HCEC 1CT (cell line): ENCODE measurements at regions not wholly inside any gene's neighbourhood (a gene's known extent, or its start where the extent isn't known, plus 50 kb on each side); places are given as distances from the start of the nearest gene placed in this dataset.

Experiments used
- DNase-seq: peaks from one replicate; pipeline ENCODE4 v3.0.0-alpha.2; 2017

DNA sequence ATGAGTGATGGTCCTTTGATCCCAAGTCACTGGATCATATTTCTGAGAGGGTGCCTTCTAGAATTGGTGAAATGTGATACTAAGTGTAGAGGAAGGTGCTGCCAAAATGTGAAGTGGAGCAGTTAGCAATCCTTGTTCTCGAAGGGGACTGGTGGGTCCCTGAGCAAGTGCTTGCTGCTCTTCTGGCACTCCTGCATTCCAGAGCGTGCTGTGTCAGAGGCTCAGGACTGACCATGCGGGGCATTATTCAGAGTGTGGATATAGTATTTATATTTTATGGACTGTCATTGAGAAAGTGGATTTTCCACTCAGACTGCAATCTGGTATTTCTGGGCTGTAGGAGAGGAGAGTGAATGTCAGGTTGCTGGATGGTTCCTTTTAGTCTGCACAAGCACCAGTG, 152.6 kb upstream of the KL start:
- DNase-seq: no peak

DNA sequence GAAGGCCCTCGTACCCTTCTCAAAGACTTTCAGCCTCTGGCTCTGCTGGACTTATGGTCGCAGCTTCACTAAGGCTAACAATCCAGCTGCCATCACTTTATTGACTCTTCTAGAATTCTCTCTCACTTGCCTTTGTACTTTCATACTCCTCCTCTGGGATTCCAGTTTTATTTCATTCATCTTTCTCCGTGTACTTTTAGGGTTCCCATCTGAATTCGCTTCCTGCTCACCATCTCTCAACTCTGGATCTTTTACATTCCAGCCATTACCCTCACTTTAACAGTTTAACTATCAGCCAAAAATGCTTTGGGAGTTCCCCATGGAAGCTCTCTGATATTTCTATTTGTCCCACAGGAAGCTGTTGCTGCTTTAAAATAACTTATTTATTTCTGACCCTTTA, 149.3 kb upstream of the KL start:
- DNase-seq: no peak

DNA sequence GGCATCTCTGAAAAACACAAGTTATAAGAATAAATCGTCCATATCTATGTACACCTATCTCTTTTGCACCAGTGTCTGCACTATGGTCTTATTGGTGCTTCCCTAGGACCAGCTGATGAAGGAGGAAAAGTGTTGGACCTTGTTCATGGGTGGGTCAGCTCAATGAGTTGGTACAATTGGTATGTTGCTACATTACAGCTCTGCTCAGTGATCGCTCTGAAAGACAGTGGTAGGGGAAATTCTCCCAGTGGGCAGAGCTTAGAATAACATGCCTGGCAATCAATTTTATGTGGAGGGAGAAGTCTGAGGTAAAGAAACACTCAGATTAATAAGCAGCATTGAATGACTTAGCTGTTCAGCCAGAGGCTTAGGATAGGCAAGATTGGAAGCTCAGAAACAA, 138.7 kb upstream of the KL start:
- no peak for DNase-seq

DNA sequence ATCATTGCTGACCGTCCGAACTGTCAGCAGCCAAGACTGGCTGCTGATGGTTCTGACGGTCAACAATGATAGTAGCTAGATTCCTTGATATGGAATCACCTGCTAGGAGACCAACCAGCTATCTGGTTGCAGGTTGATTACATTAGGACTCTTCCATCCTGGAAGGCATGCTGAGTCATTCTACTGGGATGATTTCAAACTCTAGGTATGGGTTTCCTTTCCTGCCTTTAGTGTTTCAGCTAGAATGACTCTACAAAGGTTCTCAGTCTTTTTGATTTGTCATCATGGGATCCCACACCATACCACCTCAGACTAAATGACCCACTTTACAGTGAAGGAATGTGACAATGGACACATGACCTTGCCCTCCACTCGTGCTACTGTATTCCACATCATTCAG, 138.1 kb upstream of the KL start:
- DNase-seq: peak; percentile 15

DNA sequence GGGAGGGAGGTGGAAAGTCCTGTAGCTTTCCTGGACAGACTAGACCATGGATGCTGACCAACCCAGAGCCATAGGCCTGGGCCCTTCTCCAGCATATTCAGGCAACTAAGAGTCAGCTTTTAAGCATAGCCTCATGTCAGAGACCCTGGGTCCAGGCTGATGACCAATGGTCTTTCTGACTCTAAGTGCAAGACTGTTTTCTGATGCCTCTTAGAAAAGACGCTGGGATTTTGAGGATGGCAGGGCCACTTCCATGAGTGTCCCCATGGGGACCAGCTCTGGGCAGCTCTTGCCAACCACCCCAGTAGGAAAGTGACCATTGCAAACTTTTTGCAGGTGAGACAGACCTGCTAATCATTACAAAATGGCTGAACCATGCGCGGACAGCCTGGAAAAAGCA, 135.6 kb upstream of the KL start:
- no peak for DNase-seq

DNA sequence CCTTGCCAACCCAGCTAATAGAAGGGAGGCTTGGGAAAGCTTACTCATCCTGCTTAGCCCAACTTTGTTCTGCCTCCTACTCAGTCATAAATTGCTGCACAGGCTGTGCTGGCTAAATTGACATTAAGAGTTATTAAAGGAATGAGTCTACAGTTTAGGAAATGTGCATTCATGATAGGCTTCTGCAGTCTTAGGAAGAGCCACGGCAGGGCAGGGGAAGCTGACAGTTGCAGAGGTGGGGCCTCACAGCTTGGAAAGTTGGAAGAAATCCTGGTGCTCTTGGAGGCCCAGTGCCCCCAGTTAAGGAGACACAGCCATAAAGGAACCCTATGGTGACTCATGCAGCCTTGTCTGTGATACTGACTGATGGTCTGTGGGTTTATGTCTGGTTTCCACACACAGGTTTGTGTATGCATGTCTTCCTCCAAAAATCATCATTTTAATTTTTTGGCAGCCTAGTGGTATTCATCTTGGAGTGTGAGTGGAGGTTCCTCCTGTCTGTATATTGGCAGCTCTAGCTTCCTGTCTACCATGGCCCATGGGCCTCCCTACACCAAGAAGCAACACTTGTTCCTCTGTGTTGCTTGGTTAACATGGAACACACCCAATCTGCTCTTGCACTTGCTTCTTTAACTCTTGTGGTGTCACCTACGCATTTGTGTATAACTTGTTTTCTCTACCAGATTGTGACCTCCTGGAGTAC, 135.0 kb upstream of the KL start:
- peak; percentile 24 for DNase-seq

DNA sequence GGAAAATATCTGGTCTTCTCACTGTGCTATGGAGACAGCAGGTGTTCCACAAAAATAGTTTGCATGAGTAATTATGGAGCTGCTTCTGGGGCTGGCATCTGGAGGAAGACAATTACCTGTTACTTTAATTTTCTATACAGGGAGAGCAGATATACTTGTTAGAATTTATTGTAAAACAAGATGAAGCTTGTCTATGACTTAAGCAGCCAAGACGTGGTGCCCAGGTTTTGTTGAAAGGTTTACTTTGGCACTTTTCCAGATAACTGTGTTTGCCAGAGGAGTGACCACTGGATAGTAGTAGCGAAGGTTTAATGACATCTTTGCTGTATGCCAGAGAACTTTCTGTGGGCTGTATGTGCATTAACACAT, 134.5 kb upstream of the KL start:
- no peak for DNase-seq

DNA sequence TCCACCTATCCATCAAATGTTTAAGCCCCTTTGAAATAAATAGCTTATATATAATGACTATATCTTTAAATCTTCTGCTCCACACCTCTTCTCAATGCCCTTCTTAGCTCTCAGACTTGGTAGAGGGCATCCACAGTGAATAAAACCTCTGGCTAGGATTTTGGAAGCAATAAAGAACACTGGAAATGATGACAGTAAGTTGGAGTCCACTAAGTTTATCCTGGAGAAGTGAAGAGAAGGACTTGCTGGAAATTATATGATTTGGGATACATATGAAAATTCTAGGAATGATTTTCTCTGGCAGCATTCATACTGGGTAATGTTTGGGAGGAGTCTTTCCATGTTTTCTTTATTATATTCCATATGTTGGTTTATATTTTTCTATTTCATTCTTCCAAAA, 133.5 kb upstream of the KL start:
- DNase-seq: no peak

DNA sequence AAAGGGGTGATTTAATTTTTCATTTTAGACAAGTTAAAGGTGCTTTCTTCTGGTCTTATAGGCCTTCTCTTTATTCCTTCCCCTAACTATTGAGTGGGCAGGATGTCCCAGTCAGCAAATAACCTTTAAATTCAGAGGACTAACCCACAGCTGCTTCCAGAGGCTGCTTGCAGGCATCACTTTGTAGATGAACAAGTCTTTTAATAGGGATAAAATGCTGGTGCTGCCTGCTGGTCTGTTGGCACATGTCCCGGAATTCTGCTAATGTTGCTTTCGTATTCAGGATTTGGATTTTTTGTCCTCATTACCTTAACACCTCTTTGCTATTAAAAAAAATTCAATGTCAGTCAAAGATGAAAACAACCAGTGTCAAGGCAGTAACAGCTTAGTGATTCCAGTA, 132.7 kb upstream of the KL start:
- no peak for DNase-seq

DNA sequence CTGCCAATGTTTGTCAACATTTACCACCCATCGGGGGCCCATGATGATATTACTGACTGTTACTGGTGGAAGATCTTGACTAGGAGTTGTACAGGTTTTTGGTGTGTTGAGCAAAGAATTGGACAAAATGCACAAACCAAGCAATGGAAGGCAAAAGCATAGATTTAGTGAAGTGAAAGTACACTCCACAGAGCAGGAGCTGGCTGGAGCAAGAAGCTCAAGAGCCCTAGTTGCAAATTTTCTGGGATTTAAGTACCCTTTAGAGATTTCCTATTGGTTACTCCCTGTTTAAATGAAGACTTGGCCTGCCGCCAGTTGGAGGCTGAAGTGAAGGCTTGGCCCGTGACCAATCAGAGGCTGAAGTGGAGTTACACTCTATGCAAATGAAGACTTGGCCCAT, 128.6 kb upstream of the KL start:
- no peak for DNase-seq

DNA sequence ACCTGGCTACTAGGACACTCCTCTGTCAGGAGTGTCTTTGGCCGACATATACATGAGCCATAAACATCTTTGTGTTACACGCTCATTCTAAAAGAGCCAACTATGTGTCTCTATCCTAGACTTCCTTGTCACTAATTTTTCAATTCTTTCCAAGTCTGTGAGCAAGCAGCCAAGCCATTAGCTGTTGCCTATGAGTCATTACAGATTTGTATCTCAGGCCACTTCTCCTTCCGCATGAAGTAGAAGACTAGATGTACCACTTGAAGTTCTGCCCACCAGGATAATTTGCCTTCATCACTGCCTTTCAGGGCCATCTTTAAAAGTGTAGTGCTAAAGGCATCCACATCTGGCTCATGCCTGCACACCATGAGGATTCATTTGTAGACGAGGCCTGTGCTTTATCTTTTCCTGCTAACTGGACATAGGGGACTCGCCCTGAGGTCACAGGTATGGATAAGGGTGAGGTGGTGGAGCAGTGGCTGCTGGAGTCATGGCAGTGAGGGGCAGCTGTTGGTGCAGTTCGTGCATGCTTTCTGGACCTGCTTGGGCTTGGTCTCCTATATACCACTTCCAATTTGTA, 126.1 kb upstream of the KL start:
- no peak for DNase-seq

DNA sequence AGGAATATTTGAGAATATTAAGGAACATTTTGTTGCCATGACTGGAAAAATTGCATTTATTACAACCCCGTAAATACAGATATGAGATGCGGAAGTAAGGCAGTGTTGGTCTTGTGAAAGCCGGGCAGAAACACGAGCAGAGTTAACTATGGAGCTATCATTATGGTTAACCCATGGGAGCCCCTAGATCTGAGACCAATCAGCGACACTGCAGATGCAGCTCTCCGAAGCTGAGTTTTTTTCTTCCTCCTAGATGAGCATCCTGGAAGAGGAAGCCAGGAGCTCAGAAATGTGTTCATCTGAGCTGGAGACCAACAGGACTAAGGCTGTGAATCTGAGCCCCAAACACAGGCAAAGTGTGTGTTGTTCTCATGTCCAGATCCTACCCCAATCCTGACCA, 123.0 kb upstream of the KL start:
- DNase-seq: no peak

DNA sequence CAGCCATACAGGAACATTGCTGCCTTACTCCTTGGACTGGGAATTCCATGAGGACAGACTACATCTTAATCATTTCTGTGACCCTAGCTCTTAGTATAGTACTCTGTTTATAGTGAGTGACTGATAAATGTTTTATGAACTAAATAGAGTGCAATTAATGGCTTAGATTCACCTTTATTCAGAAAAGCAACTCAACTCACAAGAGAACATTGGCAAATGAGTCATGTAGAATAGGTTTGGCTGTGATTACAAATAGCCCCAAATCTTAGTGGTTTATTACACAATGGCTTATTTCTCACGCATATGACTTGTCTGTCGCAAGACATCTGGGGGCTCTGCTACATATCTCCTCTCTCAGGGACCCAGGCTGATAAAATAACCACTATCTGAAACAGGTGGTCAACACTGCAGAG, 121.6 kb upstream of the KL start:
- peak; percentile 76 for DNase-seq

DNA sequence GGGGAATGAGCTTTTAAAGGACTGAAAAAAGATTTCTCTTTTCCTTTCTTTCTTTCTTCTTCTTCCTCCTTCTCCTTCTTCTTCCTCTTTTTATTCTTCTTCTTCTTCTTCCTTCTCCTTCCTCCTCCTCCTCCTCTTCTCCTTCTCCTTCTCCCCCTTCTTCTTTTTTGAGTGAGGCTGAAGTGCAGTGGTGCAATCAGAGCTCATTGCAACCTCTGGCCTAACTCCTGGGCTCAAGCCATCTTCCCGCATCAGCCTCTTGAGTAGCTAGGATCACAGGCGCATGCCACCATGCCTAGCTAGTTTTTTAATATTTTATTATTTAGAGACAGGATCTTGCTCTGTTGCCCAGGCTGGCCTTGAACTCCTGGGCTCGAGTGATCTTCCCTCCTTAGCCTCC, 120.9 kb upstream of the KL start:
- no peak for DNase-seq

DNA sequence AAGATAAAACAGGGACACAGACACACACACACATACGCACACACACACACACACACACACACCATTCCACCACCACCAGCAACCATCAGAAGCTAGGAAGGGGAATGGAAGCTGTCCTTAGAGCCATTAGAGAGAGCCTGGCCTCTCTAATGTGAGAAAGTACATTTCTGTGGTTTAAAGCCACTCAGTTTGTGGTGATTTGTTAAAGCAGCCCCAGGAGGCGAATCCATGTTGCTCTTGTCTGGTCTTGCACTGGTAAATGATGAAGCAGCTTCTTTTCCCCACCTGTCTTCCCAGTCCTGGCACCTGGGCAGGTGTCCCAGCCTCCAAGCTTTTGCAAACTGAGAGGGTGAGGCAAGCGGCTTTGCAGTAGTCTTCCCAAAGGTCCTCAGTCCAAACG, 118.9 kb upstream of the KL start:
- DNase-seq: no peak

DNA sequence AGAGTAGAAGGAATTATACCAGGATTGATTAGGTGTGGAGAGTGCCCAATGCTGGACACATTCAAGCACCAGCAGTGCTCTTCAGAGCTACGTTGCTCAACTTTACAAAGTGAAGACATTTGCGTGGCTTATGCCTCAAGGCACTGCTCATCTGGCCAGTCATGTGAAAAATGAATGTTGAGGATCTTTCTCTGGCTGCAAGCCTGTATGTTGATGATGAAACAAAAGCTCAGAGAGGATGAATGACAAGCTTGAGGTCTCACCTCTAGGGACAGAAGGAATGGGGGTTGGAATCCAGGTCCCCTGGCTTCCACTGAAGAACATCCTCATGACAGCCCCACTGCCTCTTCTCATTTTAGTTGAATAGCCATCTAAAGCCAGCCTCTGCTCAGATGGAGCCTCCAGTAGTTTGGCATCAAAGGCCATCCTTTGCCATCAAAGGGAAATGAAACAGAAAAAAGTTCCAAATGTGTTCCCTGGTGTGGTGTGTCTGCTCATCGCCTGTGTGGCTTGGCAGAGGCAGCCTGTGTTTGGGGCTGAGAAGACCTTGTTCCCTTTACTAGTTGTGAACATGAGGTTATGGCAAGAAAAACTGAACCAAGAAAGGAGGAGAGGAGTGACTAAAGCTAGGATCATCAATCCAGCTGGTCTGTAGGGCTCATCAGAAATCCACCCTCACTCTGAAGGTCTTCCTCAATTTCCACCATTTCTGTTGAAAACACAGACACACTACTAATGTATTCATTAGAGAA, 114.0 kb upstream of the KL start:
- DNase-seq: peak; percentile 47

DNA sequence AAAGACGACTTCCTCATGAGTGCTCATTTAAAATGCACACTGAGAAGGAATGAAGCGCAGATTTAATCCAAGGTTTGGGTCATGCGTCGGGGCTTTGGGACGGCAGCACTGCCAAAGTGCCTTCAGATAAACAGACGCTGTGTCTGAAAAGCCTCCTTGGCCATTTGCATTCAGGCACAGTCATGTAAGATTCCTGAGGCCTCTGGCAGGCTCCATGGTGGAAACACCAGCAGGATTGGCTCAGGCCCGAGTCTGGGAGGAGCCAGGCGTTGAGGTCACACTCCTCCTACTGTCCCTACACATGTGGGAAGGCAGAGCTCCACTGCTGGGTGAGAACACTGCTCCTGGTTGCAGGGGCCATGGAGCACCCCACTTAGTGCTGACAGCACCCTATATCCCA, 113.3 kb upstream of the KL start:
- DNase-seq: peak; percentile 64

DNA sequence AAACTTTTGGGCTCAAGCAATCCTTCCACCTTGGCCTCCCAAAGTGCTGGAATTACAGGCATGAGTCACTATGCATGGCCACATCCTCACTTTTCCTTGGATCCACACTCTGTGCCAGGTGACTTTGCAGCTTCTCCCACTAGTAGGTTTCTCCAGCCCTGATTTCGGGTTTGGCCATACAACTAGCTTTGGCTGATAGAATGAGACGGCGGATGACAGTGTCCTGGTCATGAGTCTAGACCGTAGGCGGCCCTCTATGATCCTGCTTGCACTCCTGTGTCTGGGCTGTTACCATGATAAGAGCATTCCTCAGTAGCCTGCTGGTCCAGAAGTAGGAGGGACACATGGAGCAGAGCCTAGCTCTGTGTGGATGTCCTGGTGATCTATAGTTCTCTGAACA, 112.5 kb upstream of the KL start:
- no peak for DNase-seq

DNA sequence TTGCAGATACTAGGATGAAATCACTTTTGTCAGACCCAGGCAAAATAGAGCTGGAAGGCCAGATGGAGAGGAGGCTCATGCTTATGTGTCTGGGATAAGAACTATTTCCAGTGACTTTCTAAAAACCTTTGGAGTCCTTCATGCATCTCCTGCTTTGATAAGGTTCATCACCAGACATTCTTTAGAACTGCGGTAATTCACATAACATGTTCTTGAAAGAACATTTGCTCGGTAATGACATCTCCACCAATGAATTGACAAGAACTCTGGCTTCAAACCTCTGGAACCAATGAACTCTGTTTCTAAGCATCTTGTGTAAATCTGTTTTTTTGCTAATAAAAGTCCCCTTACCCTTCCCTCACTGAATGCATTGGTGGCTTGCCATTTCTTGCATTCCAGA, 112.0 kb upstream of the KL start:
- no peak for DNase-seq

DNA sequence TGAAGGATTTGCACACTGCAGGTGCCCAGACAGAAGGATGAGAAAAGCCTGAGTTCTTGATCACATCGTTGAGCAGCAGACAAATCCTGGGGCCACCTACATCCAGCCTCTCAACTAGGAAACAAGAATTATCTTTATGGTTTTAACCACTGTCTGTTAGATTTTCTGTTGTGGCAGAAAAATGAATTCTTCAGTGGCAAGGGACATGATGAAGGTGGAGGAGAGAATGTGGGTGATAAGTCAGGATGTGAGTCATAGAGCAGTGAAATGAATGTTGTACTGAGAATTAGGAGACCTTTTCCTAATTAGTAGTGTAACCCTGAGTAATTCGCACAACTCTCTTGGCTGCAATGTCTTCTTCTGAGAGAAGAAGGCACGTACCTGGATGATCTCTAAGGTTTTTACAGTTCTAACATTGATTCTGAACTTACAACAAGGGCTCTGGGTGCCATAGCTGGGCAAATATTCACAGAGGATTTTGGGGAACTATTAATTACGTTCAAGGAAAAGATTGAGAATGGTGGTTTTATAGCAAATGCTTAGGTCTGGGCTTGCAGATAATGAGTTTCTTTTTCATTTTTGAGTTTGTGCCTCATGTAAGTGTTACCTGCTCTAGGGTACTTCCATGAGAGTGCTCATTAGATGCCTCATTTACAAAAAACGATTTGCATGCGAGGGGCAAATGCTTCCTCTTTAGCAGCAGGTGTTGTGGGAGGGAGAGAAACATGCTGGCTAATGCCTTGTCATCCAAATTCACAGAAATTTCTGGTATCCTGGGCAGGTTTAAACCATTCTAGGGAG, 111.0 kb upstream of the KL start:
- peak; percentile 36 for DNase-seq

DNA sequence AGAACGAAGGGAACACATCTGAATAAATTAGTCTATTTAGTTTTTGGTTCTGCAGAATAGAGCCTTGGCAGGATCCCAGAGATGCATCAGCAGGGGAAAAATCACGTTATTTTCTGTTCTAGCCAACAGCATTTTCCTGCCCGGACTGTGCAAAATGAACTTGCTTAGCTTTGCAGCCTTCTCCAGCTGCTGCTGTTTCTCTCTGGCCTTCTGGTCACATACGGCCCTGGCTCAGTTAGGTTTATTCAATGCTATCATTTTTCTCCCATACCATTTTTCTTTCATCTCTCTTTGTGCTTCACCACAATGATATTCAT, 110.4 kb upstream of the KL start:
- no peak for DNase-seq

DNA sequence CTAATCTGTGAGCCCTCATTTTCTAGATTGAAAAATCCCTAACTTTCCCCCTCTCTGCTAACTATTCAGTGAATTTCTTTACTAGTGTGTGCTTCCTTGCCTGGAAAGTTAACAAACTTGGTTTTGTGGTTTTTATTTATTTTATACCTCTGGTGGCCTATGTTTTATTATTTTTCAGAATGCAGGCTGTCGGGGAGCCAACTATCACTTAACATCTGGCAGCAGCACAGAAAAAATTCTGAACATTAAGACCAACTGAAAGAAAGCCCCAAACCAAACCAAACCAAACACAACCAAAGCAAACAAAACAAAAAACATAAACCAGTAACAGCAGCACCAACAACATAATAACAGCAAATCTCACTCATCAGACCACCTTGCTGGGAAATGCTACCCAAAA, 109.0 kb upstream of the KL start:
- DNase-seq: no peak

DNA sequence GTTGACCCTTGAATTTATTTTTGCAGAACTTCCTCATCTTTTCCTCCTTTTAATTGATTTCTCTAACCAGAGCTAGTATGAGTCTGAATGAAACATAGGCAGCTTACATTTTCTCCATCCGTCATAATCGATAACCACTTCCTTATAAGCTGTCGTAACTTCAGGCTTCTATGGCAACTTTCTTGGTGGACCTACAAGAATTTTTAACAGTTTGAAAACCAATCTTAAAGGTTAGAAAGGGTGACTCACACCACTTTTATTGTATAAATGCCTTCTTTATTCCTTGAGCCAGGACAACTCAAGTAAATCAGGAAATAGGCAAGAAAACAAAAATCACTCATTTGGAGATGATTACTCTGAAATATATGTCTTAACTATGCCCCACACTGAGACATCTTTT, 105.7 kb upstream of the KL start:
- no peak for DNase-seq

DNA sequence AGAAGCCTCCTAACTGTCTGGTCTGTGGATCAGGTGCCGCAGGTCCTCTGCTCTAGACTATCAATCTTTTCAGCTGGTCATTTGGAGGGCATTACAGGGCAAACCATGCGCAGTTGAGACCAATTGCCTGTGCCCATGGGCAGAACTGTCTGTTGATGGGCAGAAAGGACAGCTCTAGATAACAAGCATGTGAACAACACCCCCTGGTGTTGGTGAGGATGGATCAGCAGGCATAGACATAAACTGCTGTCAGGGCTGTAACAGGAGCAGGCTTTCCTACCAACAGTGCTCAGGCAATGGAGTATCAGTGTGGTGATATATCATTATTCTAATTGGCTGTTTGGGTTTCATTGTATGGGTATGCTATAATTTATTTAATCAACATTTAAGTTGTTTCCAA, 104.7 kb upstream of the KL start:
- peak; percentile 51 for DNase-seq
